Head of caudate nucleus (tissue), 42 donors: ENCODE measurements at regions not wholly inside any gene's neighbourhood (a gene's known extent, or its start where the extent isn't known, plus 50 kb on each side); places are given as distances from the start of the nearest gene placed in this dataset.

ENCODE experiments used
- DNase-seq, 42 donors: peaks; one replicate each; pipeline versions ENCODE4 v3.0.0 to v3.0.0-alpha.2; 2020 to 2021; ENCODE audit warnings: mixed read lengths in 7 of 42
- intact Hi-C: fragments of 100-400 bp; cut with DNase I; formaldehyde crosslinking; loops from one replicate; pipeline ENCODE4 v1.15.0; 2022

- intact Hi-C loops, result no loop called here
- no peak for DNase-seq
These were observed 155.8 kb downstream of the TLE3 start for GRCh38 chr15:69941706-69942495.

GRCh38 chr15:69943637-69944036, 154.1 kb downstream of the TLE3 start:
- DNase-seq, result no peak
- intact Hi-C loops, result no loop called here

GRCh38 chr15:69945729-69946128, 152.0 kb downstream of the TLE3 start:
- intact Hi-C loops, result no loop called here
- no peak for DNase-seq

GRCh38 chr15:69946870-69947269, 150.8 kb downstream of the TLE3 start:
- DNase-seq, result no peak
- intact Hi-C loops, result no loop called here

- intact Hi-C loops, result no loop called here
- DNase-seq, result no peak
These were observed 150.3 kb downstream of the TLE3 start for GRCh38 chr15:69947394-69947793.

GRCh38 chr15:69949485-69949884, 148.2 kb downstream of the TLE3 start:
- intact Hi-C loops, result no loop called here
- no peak for DNase-seq

GRCh38 chr15:69951256-69951897, 146.3 kb downstream of the TLE3 start:
- no peak for DNase-seq
- intact Hi-C loops, result no loop called here

GRCh38 chr15:69951898-69952555, 145.7 kb downstream of the TLE3 start:
- DNase-seq, result no peak
- intact Hi-C loops, result no loop called here

GRCh38 chr15:69953051-69953450, 144.7 kb downstream of the TLE3 start:
- no peak for DNase-seq
- intact Hi-C loops, result no loop called here

- DNase-seq, result no peak
- intact Hi-C loops, result no loop called here
These were observed 143.9 kb downstream of the TLE3 start for GRCh38 chr15:69953816-69954215.

GRCh38 chr15:69954666-69955065, 143.1 kb downstream of the TLE3 start:
- intact Hi-C loops, result no loop called here
- DNase-seq, result no peak

- intact Hi-C loops, result no loop called here
- DNase-seq, result no peak
These were observed 142.3 kb downstream of the TLE3 start for GRCh38 chr15:69955240-69955894.

GRCh38 chr15:69956417-69956816, 141.3 kb downstream of the TLE3 start:
- intact Hi-C loops, result no loop called here
- DNase-seq, result no peak

- intact Hi-C loops, result no loop called here
- no peak for DNase-seq
These were observed 140.5 kb downstream of the TLE3 start for GRCh38 chr15:69957175-69957574.

- peak in 1 of 42 donors; percentile 32 for DNase-seq
- intact Hi-C loops, result no loop called here
These were observed 139.1 kb downstream of the TLE3 start for GRCh38 chr15:69958496-69959084.

GRCh38 chr15:69962561-69962960, 135.2 kb downstream of the TLE3 start:
- DNase-seq, result no peak
- intact Hi-C loops, result no loop called here

- intact Hi-C loops, result no loop called here
- DNase-seq, result no peak
These were observed 134.3 kb downstream of the TLE3 start for GRCh38 chr15:69963385-69963784.

GRCh38 chr15:69971771-69972170, 125.9 kb downstream of the TLE3 start:
- no peak for DNase-seq
- intact Hi-C loops, result no loop called here

GRCh38 chr15:69972436-69972835, 125.3 kb downstream of the TLE3 start:
- no peak for DNase-seq
- intact Hi-C loops, result no loop called here
